Stomach (tissue), 8 donors: ENCODE measurements at regions not wholly inside any gene's neighbourhood (a gene's known extent, or its start where the extent isn't known, plus 50 kb on each side); places are given as distances from the start of the nearest gene placed in this dataset.

Source experiments
- DNase-seq, 2 donors: peaks; one replicate each; pipeline versions ENCODE4 v3.0.0 to v3.0.0-alpha.2; 2013 to 2019
- H3K27ac ChIP-seq, 5 donors: fragments of 200-600 bp in 4 of 5; sonication (generic) in 4 of 5; one replicate each; pipeline ENCODE4 v1.5.1; 2013 to 2019; ENCODE audit warnings: mild to moderate bottlenecking in 1 of 5, moderate library complexity in 1 of 5
- H3K27me3 ChIP-seq, 3 donors: fragments of 200-600 bp; sonication (generic); one replicate each; pipeline ENCODE4 v1.5.1; 2017 to 2019; ENCODE audit warnings: mixed run types in 1 of 3
- H3K36me3 ChIP-seq, 4 donors: fragments of 200-600 bp; sonication (generic); 1 replicate in 3 of 4; 2 replicates in 1 of 4; pipeline ENCODE4 v1.5.1; 2016 to 2019
- H3K4me1 ChIP-seq, 4 donors: fragments of 200-600 bp; sonication (generic); one replicate each; pipeline ENCODE4 v1.5.1; 2016 to 2019
- H3K4me3 ChIP-seq, 4 donors: fragments of 200-600 bp; sonication (generic) in 3 of 4; one replicate each; pipeline ENCODE4 v1.5.1; 2016 to 2019; ENCODE audit warnings: mild to moderate bottlenecking in 1 of 4
- H3K9me3 ChIP-seq, 4 donors: fragments of 200-600 bp; sonication (generic); one replicate each; pipeline ENCODE4 v1.5.1; 2016 to 2019
- CTCF ChIP-seq, 7 experiments: fragments of 450-650 bp in 4 of 7; fragments of 200-600 bp in 3 of 7; sonication (generic) in 3 of 7; IDR thresholded peaks; one replicate each; pipeline ENCODE4 v1.5.1; 2016 to 2019; ENCODE audit warnings: antibody characterized with exemption in 7 of 7, control low read depth in 2 of 7, mild to moderate bottlenecking in 1 of 7
- EP300 ChIP-seq: sonication (generic); formaldehyde crosslinking; IDR thresholded peaks from one replicate; pipeline ENCODE4 v1.6.1; 2017; ENCODE audit warnings: antibody characterized with exemption
- POLR2A ChIP-seq, 4 donors: fragments of 450-650 bp; IDR thresholded peaks; one replicate each; pipeline ENCODE4 v1.6.1; 2016; ENCODE audit warnings: antibody characterized with exemption in 4 of 4, control low read depth in 2 of 4, mild to moderate bottlenecking in 1 of 4, moderate library complexity in 1 of 4
- POLR2AphosphoS5 ChIP-seq, 3 donors: sonication (generic); formaldehyde crosslinking; IDR thresholded peaks; one replicate each; pipeline ENCODE4 v1.6.1; 2016; ENCODE audit warnings: antibody characterized with exemption in 3 of 3
- WGBS, 5 donors: extraction: QIAGEN DNeasy Blood & Tissue Kit in 3 of 5; methylation state at CpG; one replicate each; pipeline versions ENCODE4 v1.1.5 to v1.1.7; 2013 to 2018; 5-methylcytosine and 5-hydroxymethylcytosine counted together
- intact Hi-C: fragments of 100-400 bp; cut with DNase I; formaldehyde crosslinking; loops from one replicate; pipeline ENCODE4 v1.15.1; 2023; ENCODE audit warnings: low total_unique reads
- donor health status: healthy with polysubstance abuse.
- donor health status: Bipolar disorder and iron deficiency.
- donor health status: healthy.

- no peaks in the 10 kb centered on the region for H3K27me3 ChIP-seq
- TF ChIP-seq POLR2AphosphoS5 (IDR thresholded peaks at IDR 0.05) (no peak), CTCF (IDR thresholded peaks at IDR 0.05) (no peak)
These were observed 468.3 kb upstream of the CBLB start for GRCh38 chr3:106337116-106337515.

GRCh38 chr3:106338582-106339214, 469.9 kb upstream of the CBLB start:
- no peaks in the 10 kb centered on the region for H3K27me3 ChIP-seq
- intact Hi-C loops = no loop called here
- no peak overlapping the region for H3K27ac ChIP-seq
- H3K4me3 ChIP-seq = no peak overlapping the region
- TF ChIP-seq EP300 = no peak
- TF ChIP-seq CTCF (IDR thresholded peaks at IDR 0.05) = no peak
- no peak for TF ChIP-seq POLR2A (IDR thresholded peaks at IDR 0.05)
- no peak for TF ChIP-seq POLR2AphosphoS5 (IDR thresholded peaks at IDR 0.05)
- H3K9me3 ChIP-seq = no peaks in the 10 kb centered on the region
- no peaks in the 10 kb centered on the region for H3K36me3 ChIP-seq
- 71 to 86% (median 82%) methylated on average over 5 of the region's 5 CpGs for WGBS, 5 donors
- no peaks in the 10 kb centered on the region for H3K4me1 ChIP-seq
- no peak for DNase-seq

More at GRCh38 chr3:106337116-106337515, 468.3 kb upstream of the CBLB start:
- Histone ChIP-seq H3K4me1 (no peaks in the 10 kb centered on the region), H3K4me3 (no peak overlapping the region), H3K36me3 (no peaks in the 10 kb centered on the region), H3K9me3 (no peaks in the 10 kb centered on the region), H3K27ac (no peak overlapping the region)
- 58 to 79% (median 70%) methylated on average over 1 of the region's 1 CpG for WGBS, 5 donors
- DNase-seq = no peak
- intact Hi-C loops = no loop called here

- intact Hi-C loops = no loop called here
- H3K36me3 ChIP-seq = no peaks in the 10 kb centered on the region
- H3K9me3 ChIP-seq = no peaks in the 10 kb centered on the region
- H3K4me3 ChIP-seq = no peak overlapping the region
- DNase-seq = no peak
- no peak for TF ChIP-seq CTCF (IDR thresholded peaks at IDR 0.05)
- TF ChIP-seq EP300 = no peak
- TF ChIP-seq POLR2A (IDR thresholded peaks at IDR 0.05) = no peak
- no peak for TF ChIP-seq POLR2AphosphoS5 (IDR thresholded peaks at IDR 0.05)
- no peak overlapping the region for H3K27ac ChIP-seq
- 68 to 81% (median 71%) methylated on average over 5 of the region's 5 CpGs for WGBS, 5 donors
- no peaks in the 10 kb centered on the region for H3K27me3 ChIP-seq
- H3K4me1 ChIP-seq = no peaks in the 10 kb centered on the region
These were observed 470.7 kb upstream of the CBLB start for GRCh38 chr3:106339551-106339950.

GRCh38 chr3:106341087-106341486, 472.3 kb upstream of the CBLB start:
- intact Hi-C loops = no loop called here
- H3K27me3 ChIP-seq = no peaks in the 10 kb centered on the region
- DNase-seq = peak in 1 of 2 donors; percentile 48
- TF ChIP-seq EP300 = no peak
- no peak for TF ChIP-seq CTCF (IDR thresholded peaks at IDR 0.05)
- no peak for TF ChIP-seq POLR2AphosphoS5 (IDR thresholded peaks at IDR 0.05)
- TF ChIP-seq POLR2A (IDR thresholded peaks at IDR 0.05) = no peak
- H3K4me1 ChIP-seq = no peaks in the 10 kb centered on the region
- no peaks in the 10 kb centered on the region for H3K36me3 ChIP-seq
- H3K9me3 ChIP-seq = no peaks in the 10 kb centered on the region
- no peak overlapping the region for H3K4me3 ChIP-seq
- no peak overlapping the region for H3K27ac ChIP-seq
- 63 to 76% (median 69%) methylated on average over 6 of the region's 6 CpGs for WGBS, 5 donors
